Gastroesophageal sphincter (tissue), 4 donors: ENCODE measurements at regions not wholly inside any gene's neighbourhood (a gene's known extent, or its start where the extent isn't known, plus 50 kb on each side); places are given as distances from the start of the nearest gene placed in this dataset.
A peak's percentile ranks its signal among the peaks of the same experiment; 100 is the strongest.

Experiments used
- ATAC-seq: fragments of 150-250 bp; one replicate; pipeline ENCODE4 v1.9.1; 2016; ENCODE audit warnings: mild to moderate bottlenecking, moderate library complexity
- H3K27ac ChIP-seq, 4 donors: fragments of 200-600 bp; sonication (generic) in 3 of 4; 1 replicate in 3 of 4; 2 replicates in 1 of 4; pipeline ENCODE4 v1.5.1; 2016 to 2019
- H3K27me3 ChIP-seq: fragments of 200-600 bp; sonication (generic); one replicate; pipeline ENCODE4 v1.5.1; 2019
- H3K36me3 ChIP-seq, 2 donors: fragments of 200-600 bp; sonication (generic); one replicate each; pipeline ENCODE4 v1.5.1; 2019; ENCODE audit warnings: control low read depth in 1 of 2
- H3K4me1 ChIP-seq, 3 donors: fragments of 200-600 bp; sonication (generic); 1 replicate in 2 of 3; 2 replicates in 1 of 3; pipeline ENCODE4 v1.5.1; 2016 to 2019; ENCODE audit warnings: control low read depth in 2 of 3
- H3K4me3 ChIP-seq, 2 donors: fragments of 200-600 bp; sonication (generic); one replicate each; pipeline ENCODE4 v1.5.1; 2019; ENCODE audit warnings: mild to moderate bottlenecking in 1 of 2, moderate library complexity in 1 of 2
- H3K9me3 ChIP-seq, 3 donors: fragments of 200-600 bp; sonication (generic); one replicate each; pipeline ENCODE4 v1.5.1; 2017 to 2019; ENCODE audit warnings: control low read depth in 2 of 3
- EP300 ChIP-seq: sonication (generic); formaldehyde crosslinking; IDR thresholded peaks from one replicate; pipeline ENCODE4 v1.6.1; 2017; ENCODE audit warnings: antibody characterized with exemption, mild to moderate bottlenecking
- POLR2A ChIP-seq, 2 donors: fragments of 450-650 bp; IDR thresholded peaks; one replicate each; pipeline ENCODE4 v1.6.1; 2017; ENCODE audit warnings: antibody characterized with exemption in 2 of 2, mild to moderate bottlenecking in 2 of 2, moderate library complexity in 1 of 2
- POLR2AphosphoS5 ChIP-seq: sonication (generic); formaldehyde crosslinking; IDR thresholded peaks from one replicate; pipeline ENCODE4 v1.6.1; 2017; ENCODE audit warnings: antibody characterized with exemption
- WGBS, 2 donors: methylation state at CpG; one replicate each; pipeline ENCODE4 v1.1.5; 2018; ENCODE audit warnings: low coverage in 1 of 2; 5-methylcytosine and 5-hydroxymethylcytosine counted together
- TF ChIP-seq, protein P1 (sequence below), 4 experiments: fragments of 200-600 bp in 2 of 4; fragments of 450-650 bp in 2 of 4; sonication (generic) in 1 of 4; IDR thresholded peaks; one replicate each; pipeline ENCODE4 v1.5.1; 2017 to 2019; ENCODE audit warnings: antibody characterized with exemption in 4 of 4, mild to moderate bottlenecking in 2 of 4, moderate library complexity in 2 of 4

DNA sequence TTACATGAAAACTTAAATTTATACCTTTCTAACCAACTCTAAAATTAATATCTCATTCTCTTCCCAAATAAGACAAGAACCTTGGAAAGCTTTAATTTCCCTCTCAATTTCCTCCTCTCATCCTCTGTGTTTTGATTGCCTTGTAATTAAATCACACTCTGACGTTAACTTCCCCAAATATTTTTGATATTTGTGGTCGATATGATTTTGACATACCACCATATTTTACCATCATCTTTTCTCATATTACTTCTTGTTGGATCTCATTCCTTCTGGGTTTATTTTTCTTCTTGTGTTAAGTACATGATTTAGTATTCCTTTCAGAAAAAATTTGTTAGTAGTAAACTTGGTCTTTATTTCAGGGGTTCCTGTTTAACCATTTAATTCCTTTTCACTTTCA lies 69.6 kb downstream of the RDH14 start:
- 29 to 48% methylated on average over 2 of the region's 2 CpGs for WGBS, 2 donors
- no peak for TF ChIP-seq POLR2AphosphoS5
- TF ChIP-seq POLR2A (IDR thresholded peaks at IDR 0.05), result no peak
- TF ChIP-seq EP300, result no peak
- TF ChIP-seq, protein P1, sequence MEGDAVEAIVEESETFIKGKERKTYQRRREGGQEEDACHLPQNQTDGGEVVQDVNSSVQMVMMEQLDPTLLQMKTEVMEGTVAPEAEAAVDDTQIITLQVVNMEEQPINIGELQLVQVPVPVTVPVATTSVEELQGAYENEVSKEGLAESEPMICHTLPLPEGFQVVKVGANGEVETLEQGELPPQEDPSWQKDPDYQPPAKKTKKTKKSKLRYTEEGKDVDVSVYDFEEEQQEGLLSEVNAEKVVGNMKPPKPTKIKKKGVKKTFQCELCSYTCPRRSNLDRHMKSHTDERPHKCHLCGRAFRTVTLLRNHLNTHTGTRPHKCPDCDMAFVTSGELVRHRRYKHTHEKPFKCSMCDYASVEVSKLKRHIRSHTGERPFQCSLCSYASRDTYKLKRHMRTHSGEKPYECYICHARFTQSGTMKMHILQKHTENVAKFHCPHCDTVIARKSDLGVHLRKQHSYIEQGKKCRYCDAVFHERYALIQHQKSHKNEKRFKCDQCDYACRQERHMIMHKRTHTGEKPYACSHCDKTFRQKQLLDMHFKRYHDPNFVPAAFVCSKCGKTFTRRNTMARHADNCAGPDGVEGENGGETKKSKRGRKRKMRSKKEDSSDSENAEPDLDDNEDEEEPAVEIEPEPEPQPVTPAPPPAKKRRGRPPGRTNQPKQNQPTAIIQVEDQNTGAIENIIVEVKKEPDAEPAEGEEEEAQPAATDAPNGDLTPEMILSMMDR (IDR thresholded peaks at IDR 0.05), result no peak
- ATAC-seq, result no peak
- H3K27ac ChIP-seq, result no peak overlapping the region
- no peaks in the 10 kb centered on the region for H3K27me3 ChIP-seq
- no peaks in the 10 kb centered on the region for H3K4me1 ChIP-seq
- no peaks in the 10 kb centered on the region for H3K9me3 ChIP-seq
- H3K36me3 ChIP-seq, result no peaks in the 10 kb centered on the region
- no peak overlapping the region for H3K4me3 ChIP-seq

DNA sequence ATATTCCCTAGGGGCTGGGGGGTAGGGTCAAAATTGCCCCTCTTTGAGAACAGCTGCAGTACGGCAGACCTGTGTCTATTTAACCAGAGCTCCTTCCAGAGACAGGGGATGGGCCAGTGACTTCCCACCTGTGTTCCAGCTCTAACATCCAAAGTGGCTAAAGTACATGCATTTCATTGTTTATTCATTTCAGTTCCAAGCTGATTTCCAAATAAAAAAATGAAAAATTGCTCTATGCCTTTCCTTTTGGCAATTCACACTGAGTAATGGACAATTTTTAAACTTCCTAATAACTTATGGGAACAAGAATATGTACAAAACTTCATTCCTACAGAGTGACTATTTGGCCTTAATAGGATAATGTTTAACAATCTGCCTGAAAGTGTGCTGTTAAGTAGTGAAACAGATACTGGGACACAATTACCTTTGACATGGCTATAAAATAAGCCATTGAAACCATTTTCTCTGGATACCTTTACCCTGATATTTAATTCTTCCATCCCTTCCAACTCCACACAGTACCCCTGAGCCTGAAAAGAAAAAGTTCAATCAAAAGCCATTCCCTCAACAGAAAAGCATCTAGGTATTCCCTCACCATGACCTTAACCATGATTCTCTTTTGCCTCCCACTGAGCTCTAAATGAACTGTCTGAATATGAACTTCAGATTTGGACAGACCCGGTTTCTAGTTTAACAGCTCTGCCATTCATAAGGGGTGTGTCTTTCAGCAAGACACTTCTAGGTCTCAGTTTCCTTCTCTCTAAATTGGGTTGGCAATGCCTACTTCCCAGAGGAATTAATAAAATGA lies 73.1 kb downstream of the RDH14 start:
- H3K36me3 ChIP-seq, result no peaks in the 10 kb centered on the region
- TF ChIP-seq, protein P1 (IDR thresholded peaks at IDR 0.05), result no peak
- TF ChIP-seq POLR2A (IDR thresholded peaks at IDR 0.05) (no peak), EP300 (no peak), POLR2AphosphoS5 (no peak)
- no peaks in the 10 kb centered on the region for H3K4me1 ChIP-seq
- H3K9me3 ChIP-seq, result no peaks in the 10 kb centered on the region
- WGBS, 2 donors, result 47 to 89% methylated on average over 1 to 2 of the region's 2 CpGs
- no peak for ATAC-seq
- no peak overlapping the region for H3K4me3 ChIP-seq
- no peak overlapping the region for H3K27ac ChIP-seq
- H3K27me3 ChIP-seq, result no peaks in the 10 kb centered on the region

DNA sequence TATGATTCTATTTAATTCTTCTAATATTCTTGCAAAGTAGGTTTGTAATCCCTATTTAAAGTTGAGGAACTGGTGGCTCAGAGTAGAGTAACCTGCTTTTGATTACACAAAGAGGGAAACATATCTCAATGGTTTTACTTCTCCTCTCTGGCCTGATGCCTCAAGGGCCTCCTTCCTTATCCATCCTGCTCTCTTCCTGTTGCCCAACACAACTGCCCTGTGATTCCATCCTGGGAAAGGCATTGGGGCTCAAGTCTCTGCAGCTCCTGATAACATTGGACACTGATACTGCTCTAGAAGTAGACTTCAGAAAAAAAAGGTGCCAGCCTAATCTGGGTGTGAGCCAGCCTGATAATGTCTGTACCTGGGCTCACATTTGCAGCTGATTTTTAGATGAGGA lies 75.8 kb downstream of the RDH14 start:
- no peak for TF ChIP-seq EP300
- TF ChIP-seq, protein P1 (IDR thresholded peaks at IDR 0.05), result no peak
- TF ChIP-seq POLR2A (IDR thresholded peaks at IDR 0.05), result no peak
- no peak for TF ChIP-seq POLR2AphosphoS5
- H3K27ac ChIP-seq, result peak overlapping the region in 2 of 4 donors; percentile 2 to 12
- no peak for ATAC-seq

DNA sequence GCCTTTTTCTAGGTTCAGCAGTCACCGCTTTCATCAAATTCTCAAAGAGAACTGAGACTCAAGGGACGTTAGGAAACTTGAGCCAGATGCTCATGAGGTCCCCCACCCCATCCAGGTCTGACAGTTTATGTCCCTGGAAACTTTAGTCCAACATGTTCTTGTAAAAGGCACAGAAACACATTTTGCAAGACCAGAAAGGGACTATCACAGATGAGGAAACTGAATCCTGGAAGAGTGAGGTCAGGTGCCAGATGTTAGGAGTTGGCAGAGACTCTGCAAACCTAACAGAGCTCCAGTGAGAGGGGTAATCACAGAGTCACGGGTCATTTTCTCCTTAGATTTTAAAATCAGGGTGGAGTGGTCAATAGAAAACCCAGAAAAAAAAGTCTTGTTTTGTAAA lies 76.6 kb downstream of the RDH14 start:
- Histone ChIP-seq H3K9me3 (no peaks in the 10 kb centered on the region), H3K4me1 (peaks cover 3 to 21% (median 5%) of the 10 kb centered on the region in 3 donors), H3K27ac (peak overlapping the region in 3 of 4 donors; percentile 17 to 20 (median 18)), H3K27me3 (no peaks in the 10 kb centered on the region), H3K36me3 (no peaks in the 10 kb centered on the region), H3K4me3 (no peak overlapping the region)
- TF ChIP-seq POLR2A (IDR thresholded peaks at IDR 0.05) (no peak), POLR2AphosphoS5 (peak; percentile 81), EP300 (no peak)
- WGBS, 2 donors, result 67 to 82% methylated on average over 1 to 3 of the region's 3 CpGs
- peak; percentile 70 for ATAC-seq

More for the DNA sequence above, 75.8 kb downstream of the RDH14 start:
- Histone ChIP-seq H3K9me3 (no peaks in the 10 kb centered on the region), H3K4me1 (peaks cover 3 to 20% (median 5%) of the 10 kb centered on the region in 3 donors), H3K36me3 (no peaks in the 10 kb centered on the region), H3K4me3 (no peak overlapping the region), H3K27me3 (no peaks in the 10 kb centered on the region)

DNA sequence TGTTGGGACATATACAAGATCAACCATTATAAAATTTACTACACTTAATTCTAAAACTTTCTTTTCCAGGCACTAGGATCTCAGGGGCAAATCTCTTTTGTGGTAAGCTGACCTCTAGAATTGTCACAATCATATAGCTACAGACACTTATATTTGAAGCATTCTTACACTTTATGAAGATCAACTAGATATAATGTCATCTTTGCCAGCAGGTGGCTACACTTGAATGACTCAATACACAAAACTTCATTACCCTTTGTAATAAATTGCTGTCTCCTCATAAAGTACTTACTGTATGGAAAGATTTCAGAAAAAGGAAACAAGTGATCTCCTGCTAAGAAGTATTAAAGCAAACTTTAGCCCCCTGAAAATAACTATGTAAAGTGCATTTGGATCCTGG lies 77.8 kb downstream of the RDH14 start:
- H3K36me3 ChIP-seq, result no peaks in the 10 kb centered on the region
- ATAC-seq, result no peak
- TF ChIP-seq POLR2A (IDR thresholded peaks at IDR 0.05), result no peak
- TF ChIP-seq, protein P1 (IDR thresholded peaks at IDR 0.05), result no peak
- no peak for TF ChIP-seq POLR2AphosphoS5
- no peak for TF ChIP-seq EP300
- no peaks in the 10 kb centered on the region for H3K27me3 ChIP-seq
- H3K4me3 ChIP-seq, result no peak overlapping the region
- H3K27ac ChIP-seq, result no peak overlapping the region
- peaks cover 3 to 21% (median 5%) of the 10 kb centered on the region in 3 donors for H3K4me1 ChIP-seq
- no peaks in the 10 kb centered on the region for H3K9me3 ChIP-seq
